ENCODE measurements at regions not wholly inside any gene's neighbourhood (a gene's known extent, or its start where the extent isn't known, plus 50 kb on each side); places are given as distances from the start of the nearest gene placed in this dataset.

GRCh38 chr19:13597640-13598039 lies 91.4 kb upstream of the CACNA1A start:
- TF ChIP-seq POLR2A (IDR thresholded peaks at IDR 0.05; ENCODE audit: low read length), result no peak
- no peak for TF ChIP-seq GATA1 (IDR thresholded peaks at IDR 0.05; ENCODE audit: low read depth, low read length)

Data from erythroblast (primary cell).